DND-41 (cell line): ENCODE measurements at regions not wholly inside any gene's neighbourhood (a gene's known extent, or its start where the extent isn't known, plus 50 kb on each side); places are given as distances from the start of the nearest gene placed in this dataset.
"Not testable (repeated sequence)": the region's sequence is repeated elsewhere in the genome, so short reads cannot be mapped to it uniquely, and the experiment has no call there.

ENCODE experiments used
- CTCF ChIP-seq: IDR thresholded peaks from 2 replicates; pipeline ENCODE4 v1.5.1; 2012; ENCODE audit warnings: borderline replicate concordance, low read length, moderate library complexity, mild to moderate bottlenecking; ENCODE audit not compliant: poor library complexity, severe bottlenecking; ENCODE audit errors: extremely low read depth
- EZH2 ChIP-seq: IDR thresholded peaks from 3 replicates; pipeline ENCODE4 v1.6.1; 2012; ENCODE audit warnings: borderline replicate concordance, low read depth, mild to moderate bottlenecking, moderate library complexity, low read length, inconsistent platforms; ENCODE audit not compliant: severe bottlenecking

DNA sequence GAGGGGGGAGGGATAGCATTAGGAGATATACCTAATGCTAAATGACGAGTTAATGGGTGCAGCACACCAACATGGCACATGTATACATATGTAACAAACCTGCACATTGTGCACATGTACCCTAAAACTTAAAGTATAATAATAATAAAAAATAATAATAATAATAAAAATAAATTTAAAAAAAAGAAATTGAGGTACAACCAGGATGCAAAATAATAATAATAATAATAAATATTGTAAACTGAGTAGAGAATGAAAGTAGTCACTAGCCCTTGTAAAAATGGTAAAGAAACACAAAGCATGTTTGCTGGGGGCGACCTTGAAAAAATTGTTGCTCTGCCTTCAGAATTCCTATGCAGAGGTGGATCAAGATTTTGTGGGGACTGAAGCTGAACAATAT, 249.7 kb upstream of the RBMS3 start:
- not testable (repeated sequence) for TF ChIP-seq CTCF, EZH2
